B cell (primary cell): ENCODE measurements at regions not wholly inside any gene's neighbourhood (a gene's known extent, or its start where the extent isn't known, plus 50 kb on each side); places are given as distances from the start of the nearest gene placed in this dataset.

Experiments
- ATAC-seq: fragments of 200-7000 bp; cut with Tn5 transposase; one replicate; pipeline ENCODE4 v1.10.0; 2021; ENCODE audit warnings: low read depth, mild to moderate bottlenecking, moderate number of reproducible peaks, moderate library complexity
- CTCF ChIA-PET: fragments of 350-600 bp; sonication (Branson Sonifier 250); formaldehyde crosslinking; loops from one replicate; lab custom pipeline; 2021; ENCODE audit warnings: antibody characterized with exemption, inconsistent platforms; lab: Charles Lee
- POLR2A ChIA-PET: fragments of 350-600 bp; sonication (Branson Sonifier 250); formaldehyde crosslinking; loops from one replicate; lab custom pipeline; 2021; ENCODE audit warnings: antibody characterized with exemption; lab: Charles Lee
- DNase-seq: peaks from one replicate; pipeline ENCODE4 v3.0.0; 2013
- H2AFZ ChIP-seq: 2 replicates; pipeline ENCODE4 v1.6.1; 2012; ENCODE audit warnings: mild to moderate bottlenecking, low read depth, low read length; ENCODE audit not compliant: insufficient read depth, poor library complexity, severe bottlenecking
- H3K27ac ChIP-seq, 2 donors: 1 replicate in 1 of 2; 2 replicates in 1 of 2; pipeline ENCODE4 v1.5.1; 2012 to 2013; ENCODE audit warnings: low read length in 2 of 2, mild to moderate bottlenecking in 2 of 2, moderate library complexity in 1 of 2
- H3K27me3 ChIP-seq, 4 experiments: fragments of 200-600 bp in 1 of 4; sonication (generic) in 1 of 4; replicated peaks in 1 of 4; 1 replicate in 2 of 4; 2 replicates in 2 of 4; pipeline versions ENCODE4 v1.6.1 to v1.7.0; 2013 to 2016; ENCODE audit warnings: low read length in 3 of 4, mild to moderate bottlenecking in 2 of 4, mixed read lengths in 1 of 4, moderate library complexity in 1 of 4; ENCODE audit not compliant: insufficient read depth in 4 of 4, control insufficient read depth in 3 of 4; ENCODE audit errors: control extremely low read depth in 1 of 4
- H3K36me3 ChIP-seq, 2 experiments: replicated peaks in 1 of 2; 1 replicate in 1 of 2; 2 replicates in 1 of 2; pipeline versions ENCODE4 v1.6.1 to v1.7.1; 2013; ENCODE audit warnings: low read length in 1 of 2; ENCODE audit not compliant: insufficient read depth in 2 of 2, control insufficient read depth in 1 of 2; ENCODE audit errors: control extremely low read depth in 1 of 2, extremely low read depth in 1 of 2
- H3K4me1 ChIP-seq, 2 donors: fragments of 200-600 bp in 1 of 2; sonication (generic) in 1 of 2; 1 replicate in 1 of 2; 2 replicates in 1 of 2; pipeline versions ENCODE4 v1.5.1 to v1.6.1; 2013 to 2017; ENCODE audit warnings: low read length in 2 of 2; ENCODE audit not compliant: control insufficient read depth in 2 of 2, insufficient read depth in 2 of 2
- H3K4me2 ChIP-seq: replicated peaks from 2 replicates; pipeline ENCODE3; 2012; ENCODE audit warnings: mild to moderate bottlenecking, low read depth, low read length; ENCODE audit not compliant: poor library complexity, severe bottlenecking
- H3K4me3 ChIP-seq, 5 experiments: fragments of 200-600 bp in 1 of 5; sonication (generic) in 1 of 5; 1 replicate in 3 of 5; 2 replicates in 2 of 5; pipeline versions ENCODE4 v1.5.1 to v1.7.0; 2011 to 2016; ENCODE audit warnings: low read length in 4 of 5, mild to moderate bottlenecking in 4 of 5, low read depth in 2 of 5, control low read depth in 1 of 5, moderate library complexity in 1 of 5; ENCODE audit not compliant: insufficient read depth in 1 of 5; ENCODE audit errors: control extremely low read depth in 1 of 5, extremely low read depth in 1 of 5
- H3K79me2 ChIP-seq: fragments of 200-600 bp; sonication (generic); one replicate; pipeline ENCODE4 v1.6.0; 2016; ENCODE audit warnings: low read length; ENCODE audit not compliant: control insufficient read depth, insufficient read depth
- H3K9ac ChIP-seq: fragments of 200-600 bp; sonication (generic); 2 replicates; pipeline ENCODE4 v1.6.1; 2017; ENCODE audit warnings: mild to moderate bottlenecking, low read length, moderate library complexity
- H3K9me3 ChIP-seq, 3 donors: one replicate each; pipeline versions ENCODE4 v1.6.1 to v1.7.1; 2013; ENCODE audit warnings: low read length in 2 of 3; ENCODE audit not compliant: control insufficient read depth in 2 of 3, insufficient read depth in 1 of 3; ENCODE audit errors: control extremely low read depth in 1 of 3
- H4K20me1 ChIP-seq: 2 replicates; pipeline ENCODE4 v1.6.0; 2012; ENCODE audit warnings: mild to moderate bottlenecking, low read length; ENCODE audit not compliant: insufficient read depth, control insufficient read depth, poor library complexity, severe bottlenecking
- H3K27ac Mint-ChIP-seq: one replicate; pipeline ENCODE4 v1.8.0; 2021; ENCODE audit warnings: mixed read lengths
- H3K27me3 Mint-ChIP-seq: one replicate; pipeline ENCODE4 v1.8.0; 2021; ENCODE audit warnings: mixed read lengths
- H3K4me1 Mint-ChIP-seq: one replicate; pipeline ENCODE4 v1.8.0; 2021; ENCODE audit warnings: mixed read lengths
- H3K4me3 Mint-ChIP-seq: one replicate; pipeline ENCODE4 v1.8.0; 2021; ENCODE audit warnings: mixed read lengths
- H3K9me3 Mint-ChIP-seq: one replicate; pipeline ENCODE4 v1.8.0; 2022; ENCODE audit warnings: mixed read lengths; ENCODE audit not compliant: insufficient read depth
- CTCF ChIP-seq: fragments of 200-600 bp; IDR thresholded peaks from one replicate; pipeline ENCODE4 v1.8.0; 2022; ENCODE audit warnings: antibody characterized with exemption, mild to moderate bottlenecking
- EZH2 ChIP-seq: IDR thresholded peaks from 2 replicates; pipeline ENCODE4 v1.6.1; 2012; ENCODE audit warnings: borderline replicate concordance, low read depth, mild to moderate bottlenecking, moderate library complexity, low read length; ENCODE audit not compliant: insufficient read depth, poor library complexity, severe bottlenecking
- WGBS: methylation state at CpG from one replicate; pipeline ENCODE4 v1.1.5; 2013; ENCODE audit warnings: missing lambda C conversion rate; ENCODE audit not compliant: insufficient coverage; 5-methylcytosine and 5-hydroxymethylcytosine counted together
- intact Hi-C: fragments of 100-400 bp; cut with micrococcal nuclease; formaldehyde crosslinking; loops from one replicate; pipeline ENCODE4 v1.10.0; 2022

GRCh38 chr6:137343241-137343640, 124.1 kb upstream of the IFNGR1 start:
- peaks cover 15% of the 10 kb centered on the region for H3K4me1 Mint-ChIP-seq
- H3K27me3 ChIP-seq: no peaks in the 10 kb centered on the region
- no CpG with 5 or more reads among the region's 3 CpGs for WGBS
- no peaks in the 10 kb centered on the region for H3K9me3 ChIP-seq
- H3K79me2 ChIP-seq: no peaks in the 10 kb centered on the region
- peak overlapping the region in 1 of 5 experiments; percentile 62 for H3K4me3 ChIP-seq
- H3K27ac ChIP-seq: no peak overlapping the region
- POLR2A ChIA-PET: interaction anchor here (0.5 kb wide), 1 partner anchor 1215 kb away, joined by 3 read pairs; no protein-coding TSS in a partner anchor
- H3K4me2 ChIP-seq: peak overlapping the region; percentile 75
- H3K4me1 ChIP-seq: peaks cover 7 to 9% of the 10 kb centered on the region in 2 donors
- peak overlapping the region; percentile 87 for H3K4me3 Mint-ChIP-seq
- H3K9me3 Mint-ChIP-seq: no peaks in the 10 kb centered on the region
- H3K36me3 ChIP-seq: no peaks in the 10 kb centered on the region
- no peak overlapping the region for H3K27ac Mint-ChIP-seq
- CTCF ChIA-PET: interaction anchor here (1.1 to 5.2 kb wide), 7 partner anchors 10 to 299 kb away, joined by 3 to 83 read pairs (median 4); no protein-coding TSS in a partner anchor
- intact Hi-C loops: no loop called here
- peaks cover 11% of the 10 kb centered on the region for H3K27me3 Mint-ChIP-seq
- DNase-seq: no peak
- H2AFZ ChIP-seq: peak overlapping the region; percentile 64
- no peak for ATAC-seq
- no peaks in the 10 kb centered on the region for H4K20me1 ChIP-seq
- TF ChIP-seq CTCF (no peak), EZH2 (no peak)
- peak overlapping the region; percentile 57 for H3K9ac ChIP-seq

GRCh38 chr6:137342607-137343190, 123.5 kb upstream of the IFNGR1 start:
- Histone ChIP-seq H3K79me2 (no peaks in the 10 kb centered on the region), H4K20me1 (no peaks in the 10 kb centered on the region), H3K36me3 (no peaks in the 10 kb centered on the region), H3K9ac (peak overlapping the region; percentile 57), H3K4me3 (peak overlapping the region; percentile 1 to 62 (median 30)), H3K27ac (no peak overlapping the region), H2AFZ (peak overlapping the region; percentile 64), H3K4me2 (peak overlapping the region; percentile 75), H3K9me3 (no peaks in the 10 kb centered on the region), H3K4me1 (peaks cover 7 to 9% of the 10 kb centered on the region in 2 donors), H3K27me3 (no peaks in the 10 kb centered on the region)
- H3K4me1 Mint-ChIP-seq: peaks cover 15% of the 10 kb centered on the region
- POLR2A ChIA-PET: no interaction called here
- H3K9me3 Mint-ChIP-seq: no peaks in the 10 kb centered on the region
- H3K27me3 Mint-ChIP-seq: peaks cover 11% of the 10 kb centered on the region
- peak overlapping the region; percentile 87 for H3K4me3 Mint-ChIP-seq
- CTCF ChIA-PET: interaction anchor here (0.8 to 5.2 kb wide), 17 partner anchors 8 to 299 kb away, joined by 3 to 83 read pairs (median 4); no protein-coding TSS in a partner anchor
- DNase-seq: no peak
- ATAC-seq: no peak
- WGBS: 31% methylated on average over 5 of the region's 12 CpGs
- TF ChIP-seq EZH2 (no peak), CTCF (no peak)
- intact Hi-C loops: loop anchor here (1.0 kb wide), 3 partner anchors 47 to 299 kb away; no protein-coding TSS in a partner anchor
- peak overlapping the region; percentile 67 for H3K27ac Mint-ChIP-seq
